ENCODE measurements at regions not wholly inside any gene's neighbourhood (a gene's known extent, or its start where the extent isn't known, plus 50 kb on each side); places are given as distances from the start of the nearest gene placed in this dataset.
A peak's percentile ranks its signal among the peaks of the same experiment; 100 is the strongest.

DNA sequence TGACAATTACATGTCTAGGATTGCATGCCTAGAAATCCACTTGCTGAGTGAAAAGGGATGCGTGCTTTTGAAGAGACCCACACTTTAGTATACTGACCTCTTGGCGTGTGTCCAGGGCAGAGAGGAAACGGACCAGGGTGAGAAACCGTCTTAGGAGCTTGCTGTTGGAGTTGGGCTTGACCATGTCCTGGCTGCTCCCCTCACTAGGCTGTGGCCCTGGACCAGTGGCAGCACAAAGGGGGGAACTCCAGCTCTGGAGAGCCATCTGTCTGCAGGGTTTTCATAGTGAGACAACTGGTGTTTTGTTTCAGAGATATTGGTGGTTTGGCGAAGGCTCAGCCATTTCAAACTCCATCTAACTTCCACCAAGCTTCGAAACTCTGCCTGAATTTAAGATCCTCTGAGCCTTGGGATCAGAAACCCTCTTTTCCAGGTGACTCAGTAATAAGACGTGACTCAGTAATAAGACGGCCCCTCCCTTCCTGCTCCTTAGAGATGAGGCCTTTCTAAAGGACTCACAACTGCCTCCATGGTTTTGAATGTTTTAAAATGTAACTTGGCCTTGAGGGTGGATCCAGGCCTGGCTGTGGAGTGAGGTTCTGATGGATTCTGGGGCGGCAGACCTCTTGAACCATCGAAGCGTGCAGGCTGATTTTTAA is 165.8 kb downstream of the MELK start:
- no peak overlapping the region for H3K4me3 ChIP-seq (ENCODE audit: low read length in 3 of 3)
- no peak overlapping the region for H3K9ac ChIP-seq (ENCODE audit: low read length in 3 of 3)
- H3K36me3 ChIP-seq (ENCODE audit: control insufficient read depth in 2 of 3, insufficient read depth in 3 of 3, low read length in 3 of 3): no peaks in the 10 kb centered on the region
- TF ChIP-seq, protein P1, sequence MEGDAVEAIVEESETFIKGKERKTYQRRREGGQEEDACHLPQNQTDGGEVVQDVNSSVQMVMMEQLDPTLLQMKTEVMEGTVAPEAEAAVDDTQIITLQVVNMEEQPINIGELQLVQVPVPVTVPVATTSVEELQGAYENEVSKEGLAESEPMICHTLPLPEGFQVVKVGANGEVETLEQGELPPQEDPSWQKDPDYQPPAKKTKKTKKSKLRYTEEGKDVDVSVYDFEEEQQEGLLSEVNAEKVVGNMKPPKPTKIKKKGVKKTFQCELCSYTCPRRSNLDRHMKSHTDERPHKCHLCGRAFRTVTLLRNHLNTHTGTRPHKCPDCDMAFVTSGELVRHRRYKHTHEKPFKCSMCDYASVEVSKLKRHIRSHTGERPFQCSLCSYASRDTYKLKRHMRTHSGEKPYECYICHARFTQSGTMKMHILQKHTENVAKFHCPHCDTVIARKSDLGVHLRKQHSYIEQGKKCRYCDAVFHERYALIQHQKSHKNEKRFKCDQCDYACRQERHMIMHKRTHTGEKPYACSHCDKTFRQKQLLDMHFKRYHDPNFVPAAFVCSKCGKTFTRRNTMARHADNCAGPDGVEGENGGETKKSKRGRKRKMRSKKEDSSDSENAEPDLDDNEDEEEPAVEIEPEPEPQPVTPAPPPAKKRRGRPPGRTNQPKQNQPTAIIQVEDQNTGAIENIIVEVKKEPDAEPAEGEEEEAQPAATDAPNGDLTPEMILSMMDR (IDR thresholded peaks at IDR 0.05; ENCODE audit: borderline replicate concordance, extremely low read depth, insufficient read depth): no peak
- H3K27ac ChIP-seq (ENCODE audit: low read depth in 2 of 2, low read length in 2 of 2): no peak overlapping the region
- FAIRE-seq (no peak), DNase-seq (no peak)
- intact Hi-C loops (cut with DNase I): no loop called here
- no peaks in the 10 kb centered on the region for H3K9me3 ChIP-seq (ENCODE audit: control insufficient read depth in 2 of 3, insufficient read depth in 1 of 3, low read length in 3 of 3)
- no peaks in the 10 kb centered on the region for H3K4me1 ChIP-seq (ENCODE audit: control insufficient read depth in 2 of 3, insufficient read depth in 2 of 3, low read depth in 1 of 3, low read length in 3 of 3)
- H3K27me3 ChIP-seq (ENCODE audit: control insufficient read depth, insufficient read depth, low read length): peaks cover 5% of the 10 kb centered on the region

GRCh38 chr9:36739373-36740116 is 166.8 kb downstream of the MELK start:
- Histone ChIP-seq H3K9me3 (ENCODE audit: control insufficient read depth in 2 of 3, insufficient read depth in 1 of 3, low read length in 3 of 3) (no peaks in the 10 kb centered on the region), H3K9ac (ENCODE audit: low read length in 3 of 3) (no peak overlapping the region), H3K27me3 (ENCODE audit: control insufficient read depth, insufficient read depth, low read length) (peaks cover 5% of the 10 kb centered on the region), H3K4me1 (ENCODE audit: control insufficient read depth in 2 of 3, insufficient read depth in 2 of 3, low read depth in 1 of 3, low read length in 3 of 3) (no peaks in the 10 kb centered on the region), H3K36me3 (ENCODE audit: control insufficient read depth in 2 of 3, insufficient read depth in 3 of 3, low read length in 3 of 3) (no peaks in the 10 kb centered on the region), H3K27ac (ENCODE audit: low read depth in 2 of 2, low read length in 2 of 2) (no peak overlapping the region), H3K4me3 (ENCODE audit: low read length in 3 of 3) (no peak overlapping the region)
- no peak for FAIRE-seq
- intact Hi-C loops (cut with DNase I): no loop called here
- peak in 1 of 5 donors; percentile 10 for DNase-seq
- TF ChIP-seq, protein P1 (IDR thresholded peaks at IDR 0.05; ENCODE audit: borderline replicate concordance, extremely low read depth, insufficient read depth): no peak

GRCh38 chr9:36742264-36742663 is 169.6 kb downstream of the MELK start:
- Histone ChIP-seq H3K27me3 (ENCODE audit: control insufficient read depth, insufficient read depth, low read length) (peaks cover 5% of the 10 kb centered on the region), H3K4me3 (ENCODE audit: low read length in 3 of 3) (no peak overlapping the region), H3K27ac (ENCODE audit: low read depth in 2 of 2, low read length in 2 of 2) (no peak overlapping the region), H3K4me1 (ENCODE audit: control insufficient read depth in 2 of 3, insufficient read depth in 2 of 3, low read depth in 1 of 3, low read length in 3 of 3) (no peaks in the 10 kb centered on the region), H3K9ac (ENCODE audit: low read length in 3 of 3) (no peak overlapping the region), H3K36me3 (ENCODE audit: control insufficient read depth in 2 of 3, insufficient read depth in 3 of 3, low read length in 3 of 3) (no peaks in the 10 kb centered on the region), H3K9me3 (ENCODE audit: control insufficient read depth in 2 of 3, insufficient read depth in 1 of 3, low read length in 3 of 3) (no peaks in the 10 kb centered on the region)
- no peak for DNase-seq
- TF ChIP-seq, protein P1 (IDR thresholded peaks at IDR 0.05; ENCODE audit: borderline replicate concordance, extremely low read depth, insufficient read depth): no peak
- intact Hi-C loops (cut with DNase I): no loop called here
- FAIRE-seq: no peak
